Cardiac muscle cell (in vitro differentiated cells and primary cell): ENCODE measurements at regions not wholly inside any gene's neighbourhood (a gene's known extent, or its start where the extent isn't known, plus 50 kb on each side); places are given as distances from the start of the nearest gene placed in this dataset.

Experiments
- DNase-seq, 2 donors: peaks; one replicate each; pipeline versions ENCODE4 v3.0.0 to v3.0.0-alpha.2; 2010 to 2017; ENCODE audit warnings: low read depth in 1 of 2, low spot score in 1 of 2
- H3K27ac ChIP-seq: fragments of 200-600 bp; sonication (generic); 2 replicates; pipeline ENCODE4 v1.5.1; 2016
- H3K27me3 ChIP-seq: fragments of 200-600 bp; sonication (generic); 2 replicates; pipeline ENCODE4 v1.6.0; 2016; ENCODE audit warnings: control low read depth
- H3K36me3 ChIP-seq: fragments of 200-600 bp; sonication (generic); 2 replicates; pipeline ENCODE4 v1.5.1; 2016; ENCODE audit warnings: control low read depth
- H3K4me1 ChIP-seq: fragments of 200-600 bp; sonication (generic); 2 replicates; pipeline ENCODE4 v1.8.1; 2017; ENCODE audit warnings: low read depth, mild to moderate bottlenecking, mixed run types
- H3K4me3 ChIP-seq: fragments of 200-600 bp; sonication (generic); 2 replicates; pipeline ENCODE4 v1.5.1; 2016; ENCODE audit warnings: mild to moderate bottlenecking
- H3K9me3 ChIP-seq: fragments of 200-600 bp; sonication (generic); 2 replicates; pipeline ENCODE4 v1.5.1; 2017; ENCODE audit warnings: low read depth, mild to moderate bottlenecking, control low read depth
- CTCF ChIP-seq: IDR thresholded peaks from 2 replicates; pipeline ENCODE4 v1.5.1; 2012; ENCODE audit warnings: low read depth, mild to moderate bottlenecking, low read length

DNA sequence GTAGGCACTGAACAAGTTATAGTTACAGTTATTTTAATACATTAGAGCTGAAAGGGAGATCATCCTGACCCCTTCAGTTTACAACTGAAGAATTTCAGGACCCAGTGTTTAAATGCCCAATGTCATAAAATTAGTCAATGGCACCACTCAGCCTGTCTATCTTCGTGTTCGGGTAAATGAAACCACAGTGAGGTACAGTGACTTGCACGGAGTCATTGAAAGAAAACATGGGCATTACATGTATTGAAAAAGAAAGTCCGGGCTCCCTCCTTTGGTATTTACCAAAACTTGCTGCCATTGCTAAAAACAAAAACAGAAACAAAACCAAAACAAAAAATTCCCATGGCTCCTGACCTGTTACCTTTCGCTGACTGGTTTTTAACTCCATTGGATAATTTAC, 131.7 kb downstream of the SH2D1A start:
- Histone ChIP-seq H3K4me3 (no peak overlapping the region), H3K4me1 (no peaks in the 10 kb centered on the region), H3K27ac (no peak overlapping the region), H3K27me3 (no peaks in the 10 kb centered on the region), H3K36me3 (no peaks in the 10 kb centered on the region), H3K9me3 (no peaks in the 10 kb centered on the region)
- DNase-seq = no peak
- no peak for TF ChIP-seq CTCF

GRCh38 chrX:124488412-124489161, 142.2 kb downstream of the SH2D1A start:
- H3K4me3 ChIP-seq = no peak overlapping the region
- TF ChIP-seq CTCF = no peak
- peaks cover 4% of the 10 kb centered on the region for H3K9me3 ChIP-seq
- H3K27ac ChIP-seq = no peak overlapping the region
- DNase-seq = no peak
- no peaks in the 10 kb centered on the region for H3K27me3 ChIP-seq
- H3K4me1 ChIP-seq = no peaks in the 10 kb centered on the region
- H3K36me3 ChIP-seq = no peaks in the 10 kb centered on the region

DNA sequence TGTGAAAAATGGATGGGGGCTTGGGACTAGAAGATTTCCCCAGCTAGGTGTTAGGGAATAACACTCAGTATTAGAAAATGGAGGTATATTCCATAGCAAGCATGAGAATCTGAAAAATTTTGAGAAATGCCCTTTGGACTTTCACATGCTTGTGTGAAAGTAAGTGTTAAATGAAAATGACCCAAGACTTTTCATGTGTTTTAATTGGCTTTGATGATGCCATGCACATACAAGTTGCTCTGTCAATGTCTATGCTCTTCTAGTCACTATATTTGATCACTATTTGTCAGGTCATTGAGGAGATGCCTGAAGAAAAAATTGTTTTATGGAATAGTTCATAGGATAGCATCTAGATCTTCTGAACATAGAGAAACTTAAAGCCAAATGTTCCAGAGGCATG, 147.6 kb downstream of the SH2D1A start:
- no peaks in the 10 kb centered on the region for H3K36me3 ChIP-seq
- no peak overlapping the region for H3K27ac ChIP-seq
- H3K27me3 ChIP-seq = no peaks in the 10 kb centered on the region
- H3K4me3 ChIP-seq = no peak overlapping the region
- H3K4me1 ChIP-seq = no peaks in the 10 kb centered on the region
- DNase-seq = no peak
- H3K9me3 ChIP-seq = peaks cover under 1% of the 10 kb centered on the region
- no peak for TF ChIP-seq CTCF

DNA sequence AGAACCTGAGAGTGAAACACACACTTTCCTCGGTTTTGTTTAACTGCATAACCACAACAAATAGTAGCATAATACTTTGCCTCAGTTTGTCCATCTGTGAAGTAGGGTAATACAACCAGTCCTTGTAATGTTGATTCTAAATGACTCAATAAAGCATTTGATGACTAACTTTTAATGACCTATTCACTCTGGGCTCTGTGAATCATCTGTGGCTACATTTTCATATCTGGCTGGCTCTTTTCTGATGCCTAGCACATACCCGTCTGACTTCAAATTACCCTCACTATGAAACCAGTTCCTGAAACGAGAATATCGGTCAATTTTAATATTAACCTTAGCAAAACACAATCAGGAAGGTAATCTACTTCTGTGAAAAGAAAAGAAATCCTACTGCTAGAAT, 151.0 kb downstream of the SH2D1A start:
- no peak for DNase-seq
- H3K9me3 ChIP-seq = no peaks in the 10 kb centered on the region
- no peak overlapping the region for H3K4me3 ChIP-seq
- no peak for TF ChIP-seq CTCF
- no peaks in the 10 kb centered on the region for H3K27me3 ChIP-seq
- no peaks in the 10 kb centered on the region for H3K36me3 ChIP-seq
- H3K27ac ChIP-seq = no peak overlapping the region
- no peaks in the 10 kb centered on the region for H3K4me1 ChIP-seq

GRCh38 chrX:124501586-124501985, 155.2 kb downstream of the SH2D1A start:
- Histone ChIP-seq H3K9me3 (no peaks in the 10 kb centered on the region), H3K36me3 (no peaks in the 10 kb centered on the region), H3K27ac (peak overlapping the region; percentile 1), H3K4me3 (no peak overlapping the region), H3K4me1 (no peaks in the 10 kb centered on the region), H3K27me3 (no peaks in the 10 kb centered on the region)
- DNase-seq = peak in 1 of 2 donors; percentile 31
- no peak for TF ChIP-seq CTCF
